ENCODE measurements at regions not wholly inside any gene's neighbourhood (a gene's known extent, or its start where the extent isn't known, plus 50 kb on each side); places are given as distances from the start of the nearest gene placed in this dataset.
"Not testable (repeated sequence)": the region's sequence is repeated elsewhere in the genome, so short reads cannot be mapped to it uniquely, and the experiment has no call there.

DNA sequence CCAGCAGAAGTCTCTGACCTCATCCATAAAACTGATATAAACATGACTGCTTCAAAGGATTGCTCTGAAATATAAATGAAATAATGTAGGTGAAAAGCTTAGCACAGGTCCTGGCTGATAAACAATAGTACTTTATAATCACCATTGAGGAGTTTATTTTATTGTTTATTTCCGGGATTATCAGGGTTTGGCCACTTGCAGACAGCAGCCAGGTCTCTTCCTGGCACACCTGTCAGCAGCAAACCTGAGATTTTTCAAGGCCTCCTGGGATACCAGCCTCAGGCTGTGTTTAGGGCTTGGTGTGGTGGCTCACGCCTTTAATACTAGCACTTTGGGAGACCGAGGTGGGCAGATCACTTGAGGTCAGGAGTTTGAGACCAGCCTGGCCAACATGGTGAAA, 181.6 kb upstream of the IRF2BP2 start:
- TF ChIP-seq, protein P1, sequence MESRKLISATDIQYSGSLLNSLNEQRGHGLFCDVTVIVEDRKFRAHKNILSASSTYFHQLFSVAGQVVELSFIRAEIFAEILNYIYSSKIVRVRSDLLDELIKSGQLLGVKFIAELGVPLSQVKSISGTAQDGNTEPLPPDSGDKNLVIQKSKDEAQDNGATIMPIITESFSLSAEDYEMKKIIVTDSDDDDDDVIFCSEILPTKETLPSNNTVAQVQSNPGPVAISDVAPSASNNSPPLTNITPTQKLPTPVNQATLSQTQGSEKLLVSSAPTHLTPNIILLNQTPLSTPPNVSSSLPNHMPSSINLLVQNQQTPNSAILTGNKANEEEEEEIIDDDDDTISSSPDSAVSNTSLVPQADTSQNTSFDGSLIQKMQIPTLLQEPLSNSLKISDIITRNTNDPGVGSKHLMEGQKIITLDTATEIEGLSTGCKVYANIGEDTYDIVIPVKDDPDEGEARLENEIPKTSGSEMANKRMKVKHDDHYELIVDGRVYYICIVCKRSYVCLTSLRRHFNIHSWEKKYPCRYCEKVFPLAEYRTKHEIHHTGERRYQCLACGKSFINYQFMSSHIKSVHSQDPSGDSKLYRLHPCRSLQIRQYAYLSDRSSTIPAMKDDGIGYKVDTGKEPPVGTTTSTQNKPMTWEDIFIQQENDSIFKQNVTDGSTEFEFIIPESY (CRISPR knock-in tag; IDR thresholded peaks at IDR 0.05) = not testable (repeated sequence)
- TF ChIP-seq, protein P2, sequence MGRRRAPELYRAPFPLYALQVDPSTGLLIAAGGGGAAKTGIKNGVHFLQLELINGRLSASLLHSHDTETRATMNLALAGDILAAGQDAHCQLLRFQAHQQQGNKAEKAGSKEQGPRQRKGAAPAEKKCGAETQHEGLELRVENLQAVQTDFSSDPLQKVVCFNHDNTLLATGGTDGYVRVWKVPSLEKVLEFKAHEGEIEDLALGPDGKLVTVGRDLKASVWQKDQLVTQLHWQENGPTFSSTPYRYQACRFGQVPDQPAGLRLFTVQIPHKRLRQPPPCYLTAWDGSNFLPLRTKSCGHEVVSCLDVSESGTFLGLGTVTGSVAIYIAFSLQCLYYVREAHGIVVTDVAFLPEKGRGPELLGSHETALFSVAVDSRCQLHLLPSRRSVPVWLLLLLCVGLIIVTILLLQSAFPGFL (CRISPR knock-in tag; IDR thresholded peaks at IDR 0.05) = not testable (repeated sequence)
- TF ChIP-seq, protein P3, sequence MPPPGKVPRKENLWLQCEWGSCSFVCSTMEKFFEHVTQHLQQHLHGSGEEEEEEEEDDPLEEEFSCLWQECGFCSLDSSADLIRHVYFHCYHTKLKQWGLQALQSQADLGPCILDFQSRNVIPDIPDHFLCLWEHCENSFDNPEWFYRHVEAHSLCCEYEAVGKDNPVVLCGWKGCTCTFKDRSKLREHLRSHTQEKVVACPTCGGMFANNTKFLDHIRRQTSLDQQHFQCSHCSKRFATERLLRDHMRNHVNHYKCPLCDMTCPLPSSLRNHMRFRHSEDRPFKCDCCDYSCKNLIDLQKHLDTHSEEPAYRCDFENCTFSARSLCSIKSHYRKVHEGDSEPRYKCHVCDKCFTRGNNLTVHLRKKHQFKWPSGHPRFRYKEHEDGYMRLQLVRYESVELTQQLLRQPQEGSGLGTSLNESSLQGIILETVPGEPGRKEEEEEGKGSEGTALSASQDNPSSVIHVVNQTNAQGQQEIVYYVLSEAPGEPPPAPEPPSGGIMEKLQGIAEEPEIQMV (tag; conservative IDR thresholded peaks at IDR 0.05; ENCODE audit: low read depth) = not testable (repeated sequence)
- not testable (repeated sequence) for TF ChIP-seq ARID2 (IDR thresholded peaks at IDR 0.05); YY1 (IDR thresholded peaks at IDR 0.05; ENCODE audit: borderline replicate concordance in 1 of 3, control insufficient read depth in 1 of 3, extremely low read depth in 1 of 3, insufficient read depth in 3 of 3, insufficient read length in 1 of 3, insufficient replicate concordance in 2 of 3, low read depth in 1 of 3, low read length in 2 of 3); ZSCAN29 (IDR thresholded peaks at IDR 0.05); BRCA1 (IDR thresholded peaks at IDR 0.05); BRCA1 (CRISPR knock-in tag; IDR thresholded peaks at IDR 0.05); TRIM24 (IDR thresholded peaks at IDR 0.05)
- TF ChIP-seq, protein P4, sequence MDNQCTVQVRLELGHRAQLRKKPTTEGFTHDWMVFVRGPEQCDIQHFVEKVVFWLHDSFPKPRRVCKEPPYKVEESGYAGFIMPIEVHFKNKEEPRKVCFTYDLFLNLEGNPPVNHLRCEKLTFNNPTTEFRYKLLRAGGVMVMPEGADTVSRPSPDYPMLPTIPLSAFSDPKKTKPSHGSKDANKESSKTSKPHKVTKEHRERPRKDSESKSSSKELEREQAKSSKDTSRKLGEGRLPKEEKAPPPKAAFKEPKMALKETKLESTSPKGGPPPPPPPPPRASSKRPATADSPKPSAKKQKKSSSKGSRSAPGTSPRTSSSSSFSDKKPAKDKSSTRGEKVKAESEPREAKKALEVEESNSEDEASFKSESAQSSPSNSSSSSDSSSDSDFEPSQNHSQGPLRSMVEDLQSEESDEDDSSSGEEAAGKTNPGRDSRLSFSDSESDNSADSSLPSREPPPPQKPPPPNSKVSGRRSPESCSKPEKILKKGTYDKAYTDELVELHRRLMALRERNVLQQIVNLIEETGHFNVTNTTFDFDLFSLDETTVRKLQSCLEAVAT (IDR thresholded peaks at IDR 0.05) = not testable (repeated sequence)
- TF ChIP-seq, protein P5, sequence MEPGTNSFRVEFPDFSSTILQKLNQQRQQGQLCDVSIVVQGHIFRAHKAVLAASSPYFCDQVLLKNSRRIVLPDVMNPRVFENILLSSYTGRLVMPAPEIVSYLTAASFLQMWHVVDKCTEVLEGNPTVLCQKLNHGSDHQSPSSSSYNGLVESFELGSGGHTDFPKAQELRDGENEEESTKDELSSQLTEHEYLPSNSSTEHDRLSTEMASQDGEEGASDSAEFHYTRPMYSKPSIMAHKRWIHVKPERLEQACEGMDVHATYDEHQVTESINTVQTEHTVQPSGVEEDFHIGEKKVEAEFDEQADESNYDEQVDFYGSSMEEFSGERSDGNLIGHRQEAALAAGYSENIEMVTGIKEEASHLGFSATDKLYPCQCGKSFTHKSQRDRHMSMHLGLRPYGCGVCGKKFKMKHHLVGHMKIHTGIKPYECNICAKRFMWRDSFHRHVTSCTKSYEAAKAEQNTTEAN (CRISPR knock-in tag; IDR thresholded peaks at IDR 0.05) = not testable (repeated sequence)

All from K562 (cell line).